GM19328 (cell line): ENCODE measurements at regions not wholly inside any gene's neighbourhood (a gene's known extent, or its start where the extent isn't known, plus 50 kb on each side); places are given as distances from the start of the nearest gene placed in this dataset.

Source experiments
- ATAC-seq: cut with Tn5 transposase; IDR thresholded peaks from one replicate; pipeline ENCODE4 v1.9.1; 2021; ENCODE audit warnings: mild to moderate bottlenecking, moderate library complexity; ENCODE audit not compliant: unreplicated experiment

GRCh38 chr5:56288873-56289601, 55.9 kb upstream of the ANKRD55 start:
- ATAC-seq, result no peak

GRCh38 chr5:56286015-56286884, 53.1 kb upstream of the ANKRD55 start:
- ATAC-seq, result no peak

- ATAC-seq, result no peak
Observed at GRCh38 chr5:56282951-56283350, 49.8 kb upstream of the ANKRD55 start.
